DND-41 (cell line): ENCODE measurements at regions not wholly inside any gene's neighbourhood (a gene's known extent, or its start where the extent isn't known, plus 50 kb on each side); places are given as distances from the start of the nearest gene placed in this dataset.

Experiments
- ATAC-seq: fragments of 200-7000 bp; cut with Tn5 transposase; 3 replicates; pipeline ENCODE4 v1.9.1; 2021; ENCODE audit warnings: low read depth; ENCODE audit not compliant: insufficient read depth
- DNase-seq: peaks from one replicate; pipeline ENCODE4 v3.0.0-alpha.2; 2020
- H2AFZ ChIP-seq: 2 replicates; pipeline ENCODE4 v1.6.0; 2012; ENCODE audit warnings: low read depth, low read length
- H3K27ac ChIP-seq: 2 replicates; pipeline ENCODE4 v1.5.1; 2012; ENCODE audit warnings: low read length, inconsistent platforms
- H3K27me3 ChIP-seq: fragments of 200-600 bp; sonication (generic); 2 replicates; pipeline ENCODE4 v1.6.0; 2012; ENCODE audit warnings: low read length, mild to moderate bottlenecking, inconsistent platforms; ENCODE audit not compliant: insufficient read depth, poor library complexity
- H3K36me3 ChIP-seq: 2 replicates; pipeline ENCODE4 v1.5.1; 2012; ENCODE audit warnings: low read length, inconsistent platforms; ENCODE audit not compliant: insufficient read depth
- H3K4me1 ChIP-seq: 2 replicates; pipeline ENCODE4 v1.5.1; 2012; ENCODE audit warnings: mild to moderate bottlenecking, low read length; ENCODE audit not compliant: insufficient read depth
- H3K4me2 ChIP-seq: 2 replicates; pipeline ENCODE4 v1.6.0; 2012; ENCODE audit warnings: mild to moderate bottlenecking, moderate library complexity, low read length, inconsistent platforms; ENCODE audit not compliant: insufficient read depth
- H3K4me3 ChIP-seq, 2 experiments: fragments of 200-600 bp in 1 of 2; shearing (Covaris generic) in 1 of 2; 2 replicates each; pipeline ENCODE4 v1.5.1; 2012 to 2016; ENCODE audit warnings: inconsistent platforms in 2 of 2, low read length in 2 of 2, mild to moderate bottlenecking in 2 of 2, low read depth in 1 of 2, moderate library complexity in 1 of 2
- H3K79me2 ChIP-seq: 2 replicates; pipeline ENCODE4 v1.6.0; 2012; ENCODE audit warnings: low read length, inconsistent platforms; ENCODE audit not compliant: insufficient read depth
- H3K9ac ChIP-seq: 2 replicates; pipeline ENCODE4 v1.6.0; 2012; ENCODE audit warnings: low read depth, mild to moderate bottlenecking, inconsistent platforms, low read length, moderate library complexity
- H3K9me3 ChIP-seq: 2 replicates; pipeline ENCODE4 v1.5.1; 2012; ENCODE audit warnings: low read length, moderate library complexity, mild to moderate bottlenecking, inconsistent platforms; ENCODE audit not compliant: insufficient read depth, severe bottlenecking
- H4K20me1 ChIP-seq: 2 replicates; pipeline ENCODE4 v1.6.0; 2012; ENCODE audit warnings: low read length; ENCODE audit not compliant: insufficient read depth
- EZH2 ChIP-seq: IDR thresholded peaks from 3 replicates; pipeline ENCODE4 v1.6.1; 2012; ENCODE audit warnings: borderline replicate concordance, low read depth, mild to moderate bottlenecking, moderate library complexity, low read length, inconsistent platforms; ENCODE audit not compliant: severe bottlenecking
- TF ChIP-seq, protein P1 (sequence below): IDR thresholded peaks from 2 replicates; pipeline ENCODE4 v1.5.1; 2012; ENCODE audit warnings: borderline replicate concordance, low read length, moderate library complexity, mild to moderate bottlenecking; ENCODE audit not compliant: poor library complexity, severe bottlenecking; ENCODE audit errors: extremely low read depth

DNA sequence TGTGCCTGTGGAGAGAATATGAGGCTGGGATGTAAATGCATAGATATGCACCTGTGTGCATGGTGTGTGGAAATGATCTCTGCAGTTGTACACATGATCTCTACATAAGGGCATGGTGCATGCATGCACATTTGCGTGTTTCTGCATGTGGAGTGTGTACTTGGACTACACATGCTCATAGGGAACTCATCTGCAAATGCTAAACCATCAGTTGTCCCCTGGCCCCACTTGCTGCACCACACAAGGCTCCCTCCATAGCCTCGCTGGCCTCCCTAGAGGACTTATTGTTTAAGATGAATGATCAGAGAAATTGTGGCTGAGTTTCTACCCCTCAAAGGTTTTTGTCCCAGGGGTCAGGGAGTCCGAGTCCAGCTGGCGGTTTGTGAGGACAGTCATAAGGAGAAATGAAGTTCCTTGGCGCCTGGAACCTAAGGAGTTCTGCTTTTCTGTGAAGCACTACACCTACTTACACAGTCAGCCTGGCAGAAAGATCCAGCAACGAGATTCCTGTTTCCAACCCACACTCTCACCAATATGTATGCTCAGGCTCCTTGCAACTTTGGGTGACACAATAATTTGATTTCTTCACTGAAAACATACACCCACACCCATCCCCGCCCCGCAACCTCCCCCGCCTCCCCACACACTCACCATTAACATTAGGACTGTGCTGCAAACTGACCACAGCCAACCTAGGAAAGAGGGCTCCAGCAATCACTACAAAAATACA lies 79.9 kb upstream of the CPEB4 start:
- Histone ChIP-seq H3K36me3 (no peaks in the 10 kb centered on the region), H3K4me2 (no peak overlapping the region), H3K27me3 (no peaks in the 10 kb centered on the region), H3K79me2 (no peaks in the 10 kb centered on the region), H3K9ac (no peak overlapping the region), H3K9me3 (peaks cover 5% of the 10 kb centered on the region), H3K4me1 (no peaks in the 10 kb centered on the region), H2AFZ (no peak overlapping the region), H3K4me3 (no peak overlapping the region), H4K20me1 (no peaks in the 10 kb centered on the region), H3K27ac (no peak overlapping the region)
- DNase-seq (no peak), ATAC-seq (no peak)
- TF ChIP-seq, protein P1, sequence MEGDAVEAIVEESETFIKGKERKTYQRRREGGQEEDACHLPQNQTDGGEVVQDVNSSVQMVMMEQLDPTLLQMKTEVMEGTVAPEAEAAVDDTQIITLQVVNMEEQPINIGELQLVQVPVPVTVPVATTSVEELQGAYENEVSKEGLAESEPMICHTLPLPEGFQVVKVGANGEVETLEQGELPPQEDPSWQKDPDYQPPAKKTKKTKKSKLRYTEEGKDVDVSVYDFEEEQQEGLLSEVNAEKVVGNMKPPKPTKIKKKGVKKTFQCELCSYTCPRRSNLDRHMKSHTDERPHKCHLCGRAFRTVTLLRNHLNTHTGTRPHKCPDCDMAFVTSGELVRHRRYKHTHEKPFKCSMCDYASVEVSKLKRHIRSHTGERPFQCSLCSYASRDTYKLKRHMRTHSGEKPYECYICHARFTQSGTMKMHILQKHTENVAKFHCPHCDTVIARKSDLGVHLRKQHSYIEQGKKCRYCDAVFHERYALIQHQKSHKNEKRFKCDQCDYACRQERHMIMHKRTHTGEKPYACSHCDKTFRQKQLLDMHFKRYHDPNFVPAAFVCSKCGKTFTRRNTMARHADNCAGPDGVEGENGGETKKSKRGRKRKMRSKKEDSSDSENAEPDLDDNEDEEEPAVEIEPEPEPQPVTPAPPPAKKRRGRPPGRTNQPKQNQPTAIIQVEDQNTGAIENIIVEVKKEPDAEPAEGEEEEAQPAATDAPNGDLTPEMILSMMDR: no peak
- TF ChIP-seq EZH2: no peak

DNA sequence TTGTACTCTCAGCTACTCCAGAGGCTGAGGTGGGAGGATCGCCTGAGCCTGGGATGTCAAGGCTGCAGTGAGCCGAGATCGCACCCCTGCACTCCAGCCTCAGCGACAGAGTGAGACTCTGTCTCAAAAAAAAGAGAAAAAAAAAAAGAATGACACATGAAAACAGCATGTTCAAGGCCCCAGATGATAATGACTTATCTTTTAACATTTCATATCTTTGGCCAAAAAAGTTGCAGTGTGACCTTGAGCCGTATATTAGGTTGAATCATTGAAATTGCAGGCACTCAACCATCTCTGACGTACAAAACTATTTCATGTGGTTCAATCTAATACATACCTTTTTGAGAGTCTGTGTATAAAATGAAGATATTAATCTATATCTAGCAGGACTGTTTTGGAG lies 79.1 kb upstream of the CPEB4 start:
- Histone ChIP-seq H3K9me3 (peaks cover 5% of the 10 kb centered on the region), H3K27ac (no peak overlapping the region), H3K36me3 (no peaks in the 10 kb centered on the region), H3K4me2 (no peak overlapping the region), H3K79me2 (no peaks in the 10 kb centered on the region), H3K4me3 (no peak overlapping the region), H3K27me3 (no peaks in the 10 kb centered on the region), H3K4me1 (no peaks in the 10 kb centered on the region), H3K9ac (no peak overlapping the region), H4K20me1 (no peaks in the 10 kb centered on the region), H2AFZ (no peak overlapping the region)
- ATAC-seq (no peak), DNase-seq (no peak)
- no peak for TF ChIP-seq EZH2
- TF ChIP-seq, protein P1: no peak

DNA sequence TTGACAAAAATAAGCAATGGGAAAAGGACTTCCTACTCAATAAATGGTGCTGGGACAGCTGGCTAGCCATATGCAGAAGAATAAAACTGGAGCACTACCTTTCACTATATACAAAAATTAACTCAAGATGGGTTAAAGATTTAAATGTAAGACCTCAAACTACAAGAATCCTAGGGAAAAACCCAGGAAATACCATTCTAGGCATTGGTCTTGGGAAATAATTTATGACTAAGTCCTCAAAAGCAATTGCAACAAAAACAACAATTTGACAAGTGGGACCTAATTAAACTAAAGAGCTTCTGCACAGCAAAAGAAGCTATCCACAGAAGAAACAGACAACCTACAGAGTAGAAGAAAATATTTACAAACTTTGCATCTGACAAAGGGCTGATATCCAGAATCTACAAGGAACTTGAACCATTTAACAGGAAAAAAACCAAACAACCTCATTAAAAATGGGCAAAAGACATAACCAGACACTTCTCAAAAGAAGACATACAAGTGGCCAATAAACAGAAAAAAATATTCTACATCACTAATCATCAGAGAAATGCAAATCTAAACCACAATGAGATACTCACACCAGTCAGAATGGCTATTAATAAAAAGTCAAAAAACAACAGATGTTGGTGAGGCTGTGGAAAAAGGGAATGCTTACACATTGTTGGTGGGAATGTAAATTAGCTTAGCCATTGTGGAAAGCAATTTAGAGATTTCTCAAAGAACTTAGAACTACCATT lies 75.2 kb upstream of the CPEB4 start:
- no peak overlapping the region for H2AFZ ChIP-seq
- TF ChIP-seq EZH2: no peak
- TF ChIP-seq, protein P1: no peak
- no peak overlapping the region for H3K4me2 ChIP-seq
- H3K36me3 ChIP-seq: no peaks in the 10 kb centered on the region
- no peaks in the 10 kb centered on the region for H4K20me1 ChIP-seq
- DNase-seq (no peak), ATAC-seq (no peak)
- no peak overlapping the region for H3K27ac ChIP-seq
- no peak overlapping the region for H3K9ac ChIP-seq
- no peaks in the 10 kb centered on the region for H3K27me3 ChIP-seq
- no peaks in the 10 kb centered on the region for H3K79me2 ChIP-seq
- H3K4me3 ChIP-seq: no peak overlapping the region
- H3K9me3 ChIP-seq: peaks cover 3% of the 10 kb centered on the region
- H3K4me1 ChIP-seq: no peaks in the 10 kb centered on the region
